ENCODE measurements at regions not wholly inside any gene's neighbourhood (a gene's known extent, or its start where the extent isn't known, plus 50 kb on each side); places are given as distances from the start of the nearest gene placed in this dataset.
"Not testable (repeated sequence)": the region's sequence is repeated elsewhere in the genome, so short reads cannot be mapped to it uniquely, and the experiment has no call there.

DNA sequence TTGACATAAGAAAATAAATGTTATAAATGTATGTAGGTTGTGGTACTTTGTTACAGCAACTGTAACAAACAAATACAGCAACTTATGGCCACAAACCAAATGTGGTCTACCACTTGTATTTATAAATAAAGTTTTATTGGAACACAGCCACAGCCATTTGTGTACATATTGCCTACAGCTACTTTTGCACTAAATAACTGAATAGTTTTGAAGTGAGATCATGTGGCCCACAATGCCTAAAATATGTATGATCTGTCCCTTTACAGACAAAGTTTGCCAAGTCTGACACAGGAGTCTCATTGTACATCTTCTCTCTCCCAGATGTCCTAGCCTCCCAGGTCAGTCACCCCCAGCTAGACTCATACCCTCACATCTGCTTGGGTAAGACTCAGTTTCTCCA, 283.6 kb upstream of the PRDM9 start:
- no peak for DNase-seq

DNA sequence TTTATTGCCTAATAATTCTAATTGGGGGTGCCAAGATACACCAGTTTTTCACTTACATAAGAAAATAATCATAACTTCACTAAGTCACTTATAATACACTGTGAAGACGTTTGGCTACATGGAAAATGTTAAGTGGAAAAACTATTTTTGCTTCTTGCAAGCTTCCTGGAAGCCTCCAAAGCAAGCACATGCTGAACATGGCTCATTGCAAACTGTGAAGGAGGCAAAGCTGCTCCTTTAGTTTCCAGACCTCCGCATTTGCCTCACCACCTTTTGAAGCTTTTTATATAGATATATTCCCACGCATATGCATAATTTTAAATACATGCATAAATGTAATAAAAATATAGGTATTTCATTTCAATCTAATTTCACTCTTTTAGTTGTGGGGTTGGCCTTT, 285.6 kb upstream of the PRDM9 start:
- no peak for DNase-seq

DNA sequence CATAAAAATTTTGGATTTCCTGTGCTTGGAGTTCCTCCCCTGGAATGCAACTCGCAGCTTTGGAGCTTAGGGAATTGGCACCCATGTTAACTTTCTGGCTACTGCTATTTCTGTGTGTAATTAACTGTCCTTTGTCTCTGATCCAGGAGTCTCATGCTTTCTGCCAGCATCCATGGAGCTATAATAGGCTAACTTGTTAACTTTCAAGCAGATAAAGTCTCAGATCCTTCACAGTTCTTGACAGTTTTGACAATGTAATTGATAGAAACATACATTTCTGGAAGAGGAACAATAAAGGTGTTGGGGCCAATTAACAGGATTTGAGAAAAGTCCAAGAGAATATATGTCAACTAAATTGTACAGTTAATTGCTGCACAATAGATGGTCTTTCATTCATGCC, 290.2 kb upstream of the PRDM9 start:
- no peak for DNase-seq

DNA sequence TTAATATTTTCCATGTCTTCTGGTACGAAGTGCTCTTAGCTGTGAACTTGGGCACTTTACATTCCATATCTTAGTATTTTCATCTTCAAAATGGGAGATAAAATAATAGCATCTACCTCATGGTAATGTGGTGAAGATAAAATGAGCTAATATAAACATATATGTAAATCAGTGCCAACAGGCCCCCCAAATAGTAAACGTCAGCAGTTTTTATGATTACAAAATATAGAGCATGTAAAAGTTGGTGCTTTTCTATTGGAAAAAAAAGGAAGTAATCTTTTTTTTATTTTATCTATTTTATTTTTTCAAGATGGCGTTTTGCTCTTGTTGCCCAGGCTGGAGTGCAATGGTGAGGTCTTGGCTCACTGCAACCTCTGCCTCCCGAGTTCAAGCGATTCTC, 291.1 kb upstream of the PRDM9 start:
- DNase-seq: no peak

DNA sequence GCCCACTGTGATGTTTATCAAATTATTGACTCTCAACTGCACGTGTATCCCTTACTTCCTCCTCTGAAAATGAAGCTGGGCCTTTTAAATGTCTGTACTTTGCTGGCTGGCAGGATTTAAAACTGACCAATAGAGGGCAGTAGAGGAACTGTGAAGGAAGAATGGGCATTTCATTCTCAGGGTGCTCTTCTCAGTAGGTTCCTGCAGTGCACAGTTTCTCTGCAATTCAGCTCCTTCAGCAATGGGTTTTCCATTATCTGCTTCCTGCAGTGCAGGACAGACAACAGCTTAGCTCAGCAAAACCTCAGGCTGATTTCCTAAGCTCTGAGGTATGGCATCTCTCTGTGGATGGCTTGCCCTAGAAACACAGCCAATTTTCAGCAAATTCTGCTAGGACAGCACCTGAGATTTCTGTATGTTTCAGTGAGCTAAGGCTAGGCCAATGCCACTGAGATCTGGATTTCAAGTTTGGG, 298.4 kb upstream of the PRDM9 start:
- peak; percentile 33 for DNase-seq

DNA sequence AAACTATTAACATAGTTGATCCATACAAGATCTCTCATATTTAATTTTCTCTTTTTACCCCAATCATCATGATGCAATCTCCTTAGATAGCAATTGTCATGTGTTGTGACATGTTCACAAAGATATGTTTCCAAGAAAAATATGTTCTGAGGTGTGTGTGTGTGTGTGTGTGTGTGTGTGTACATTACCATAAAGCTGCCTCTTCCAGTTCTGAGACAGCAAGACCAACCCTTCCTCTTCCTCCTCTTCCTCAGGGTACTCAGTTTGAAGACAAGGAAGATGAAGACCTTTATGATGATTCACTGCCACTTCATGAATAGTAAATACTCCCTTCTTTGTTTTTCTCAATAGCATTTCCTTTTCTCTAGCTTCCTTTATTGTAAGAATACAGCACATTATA, 303.3 kb upstream of the PRDM9 start:
- no peak for DNase-seq

DNA sequence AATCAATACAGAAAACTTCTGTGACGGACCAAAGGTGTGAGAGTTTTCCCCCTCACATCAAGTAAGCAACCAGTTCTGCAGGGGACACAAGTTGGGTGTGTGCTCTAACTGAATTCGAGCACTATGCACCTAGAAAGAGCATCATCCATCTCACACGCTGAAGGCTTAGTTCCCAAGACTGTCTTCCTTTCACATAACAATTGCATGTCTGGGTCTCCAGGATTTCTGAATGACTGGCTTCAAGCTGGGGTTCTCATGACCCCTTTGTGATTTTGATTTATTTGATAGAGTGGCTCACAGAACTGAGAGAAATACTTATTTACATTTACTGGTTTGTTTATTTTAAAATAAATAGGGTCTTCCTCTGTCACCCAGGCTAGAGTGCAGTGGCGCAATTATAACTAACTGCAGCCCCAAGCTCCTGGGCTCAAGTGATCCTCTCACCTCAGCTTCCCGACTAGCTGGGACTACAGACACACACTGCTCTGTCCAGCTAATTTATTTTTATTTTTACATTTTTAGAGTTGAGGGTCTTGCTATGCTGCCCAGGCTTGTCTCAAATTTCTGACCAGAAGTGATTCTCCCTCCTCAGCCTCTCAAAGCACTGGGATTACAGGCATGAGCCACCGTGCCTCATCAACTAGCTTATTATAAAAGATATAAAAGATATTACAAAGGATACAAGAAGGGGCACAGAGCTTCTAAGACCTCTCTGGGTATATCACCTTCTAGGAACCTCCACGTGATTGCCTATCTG, 316.7 kb upstream of the CDH12 start:
- DNase-seq: no peak

DNA sequence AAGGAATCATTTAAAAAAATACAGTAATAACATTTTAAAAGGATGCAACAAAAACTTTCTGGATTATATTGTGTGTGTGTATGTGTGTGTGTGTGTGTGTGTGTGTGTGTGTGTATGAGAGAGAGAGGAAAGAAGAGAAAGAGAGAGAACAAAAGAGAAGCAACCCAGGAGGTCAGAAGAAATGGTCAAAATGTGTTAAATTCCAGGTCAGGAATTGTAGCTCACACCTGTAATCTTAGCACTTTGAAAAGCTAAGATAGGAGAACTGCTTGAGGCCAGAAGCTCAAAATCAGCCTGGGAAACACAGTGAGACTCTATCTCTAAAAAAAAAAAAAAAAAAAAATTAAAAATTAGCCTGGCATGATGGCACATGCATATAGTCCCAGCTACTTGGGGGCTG, 311.8 kb upstream of the CDH12 start:
- no peak for DNase-seq

DNA sequence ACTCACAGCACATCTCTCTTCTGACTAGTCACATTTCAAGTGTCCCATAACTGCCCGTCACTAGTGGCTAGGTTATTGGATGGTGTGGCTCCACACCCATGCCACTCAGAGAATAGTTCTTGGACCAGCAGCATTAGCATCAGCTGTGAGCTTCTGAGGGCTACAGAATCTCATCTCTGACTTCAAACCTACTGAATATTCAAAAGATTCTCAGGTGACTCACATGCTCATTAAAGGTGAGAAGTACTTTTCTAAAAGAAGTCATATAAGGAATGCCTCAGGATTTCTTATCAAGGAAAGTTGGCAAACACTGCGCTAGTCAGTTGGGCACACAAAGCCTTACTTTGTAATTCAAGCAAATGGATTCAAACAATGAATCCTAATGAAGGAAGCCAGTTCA, 305.0 kb upstream of the CDH12 start:
- DNase-seq: no peak

DNA sequence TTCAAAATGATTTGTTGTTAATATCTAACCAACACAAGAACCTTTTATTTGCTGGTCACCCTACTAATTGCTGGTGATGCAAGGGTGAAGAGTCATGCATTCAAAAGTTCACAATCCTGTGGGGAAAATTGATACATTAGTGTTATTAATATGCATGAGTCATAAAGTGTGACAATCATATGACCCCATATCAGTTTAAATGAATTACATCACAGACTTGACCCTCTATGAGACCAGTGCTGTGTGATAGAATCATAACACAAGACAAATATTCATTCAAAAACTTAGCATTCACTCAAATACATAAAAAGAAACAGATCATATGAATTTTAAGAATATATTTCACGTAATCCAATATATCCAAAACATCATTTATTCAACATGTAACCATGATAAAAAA, 304.6 kb upstream of the CDH12 start:
- no peak for DNase-seq

DNA sequence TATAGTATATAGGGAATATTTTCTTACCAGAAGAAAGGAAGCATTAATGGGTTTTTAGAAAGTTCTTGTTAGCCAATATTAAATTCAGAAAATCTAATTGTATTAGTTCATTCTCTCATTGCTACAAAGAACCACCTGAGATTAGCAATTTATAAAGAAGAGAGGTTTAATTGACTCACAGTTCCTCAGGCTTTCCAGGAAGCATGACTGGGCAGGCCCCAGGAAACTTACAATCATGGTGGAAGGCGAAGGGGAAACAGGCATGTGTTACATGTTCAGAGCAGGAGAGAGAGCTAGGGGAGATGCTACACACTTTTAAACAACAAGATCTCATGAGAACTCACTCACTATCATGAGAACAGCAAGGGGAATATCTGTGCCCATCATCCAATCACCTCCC, 304.0 kb upstream of the CDH12 start:
- no peak for DNase-seq

DNA sequence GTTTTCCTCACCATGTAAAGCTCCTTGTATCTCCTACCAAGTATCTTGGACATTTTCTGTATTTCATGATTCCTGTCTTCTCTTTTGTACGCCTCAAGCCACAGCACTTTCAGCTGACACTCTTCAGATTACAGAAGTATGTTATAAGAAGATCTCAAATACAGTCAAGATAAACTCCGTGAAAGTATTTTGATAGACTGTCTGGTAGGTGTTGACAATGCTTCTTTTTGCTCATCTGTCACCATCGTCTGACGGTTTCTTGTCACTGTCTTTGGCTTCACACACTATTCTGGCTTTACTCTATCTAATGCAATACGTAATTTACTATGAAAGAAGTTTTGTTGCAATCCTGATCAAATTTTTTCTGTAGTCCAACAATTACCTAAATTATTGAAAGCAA, 294.5 kb upstream of the CDH12 start:
- DNase-seq: no peak

DNA sequence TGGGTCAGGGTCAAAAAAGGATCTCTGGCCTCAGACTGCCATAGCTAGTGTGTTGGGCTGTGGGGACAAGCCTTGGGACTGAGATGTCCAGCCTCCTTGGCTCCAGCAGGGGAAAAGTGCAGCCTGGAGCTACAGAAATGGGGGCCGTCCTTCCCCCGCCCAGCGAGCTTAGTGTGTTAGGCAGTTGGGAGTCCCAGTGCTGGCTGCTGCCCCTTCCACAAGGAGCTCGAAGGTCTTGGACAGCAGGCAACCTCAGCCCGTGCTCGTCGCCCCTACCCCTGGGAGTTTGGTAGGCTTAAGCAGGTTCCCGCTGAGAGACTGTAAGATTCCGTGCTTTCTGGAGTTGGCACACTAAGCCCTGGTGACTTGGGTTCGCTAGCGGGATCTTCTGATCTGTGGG, 293.0 kb upstream of the CDH12 start:
- no peak for DNase-seq

DNA sequence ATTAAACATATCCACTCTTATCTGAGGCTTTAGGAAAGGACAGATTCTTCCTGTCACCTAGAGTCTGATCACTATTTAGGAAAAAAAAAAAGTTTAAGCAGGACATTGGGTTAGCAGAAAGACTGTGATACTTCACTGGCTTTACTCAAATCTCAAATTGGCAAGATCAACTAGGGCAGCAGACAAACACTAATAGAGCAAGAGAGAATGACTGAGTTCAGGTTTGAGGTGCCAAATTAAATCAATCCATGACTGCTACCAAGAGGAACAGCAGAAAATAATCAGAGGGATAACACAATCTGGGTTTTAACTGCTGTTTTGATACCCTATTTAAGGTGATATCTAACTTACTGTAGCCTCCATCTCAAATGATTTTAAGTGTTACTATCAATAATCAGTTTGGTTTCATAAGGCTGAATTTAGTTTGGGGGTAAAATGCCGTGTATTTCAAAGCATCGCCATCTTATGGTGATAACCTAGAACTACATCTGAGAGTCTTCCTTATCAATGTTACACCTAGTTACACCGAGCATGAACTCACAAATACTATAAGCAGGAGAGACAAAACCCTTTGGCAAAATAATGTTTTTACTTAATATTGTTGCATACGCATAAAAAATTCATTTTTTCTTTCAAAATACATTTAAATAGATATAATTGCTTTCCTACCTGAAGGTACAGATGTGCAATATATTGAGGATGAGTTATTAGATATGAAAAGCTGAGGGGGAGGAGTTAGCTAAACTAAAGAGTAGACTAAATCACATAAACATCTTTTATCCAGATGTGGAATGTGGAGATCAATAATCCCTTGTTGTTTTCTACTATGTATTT, 286.4 kb upstream of the CDH12 start:
- DNase-seq: peak; percentile 29

DNA sequence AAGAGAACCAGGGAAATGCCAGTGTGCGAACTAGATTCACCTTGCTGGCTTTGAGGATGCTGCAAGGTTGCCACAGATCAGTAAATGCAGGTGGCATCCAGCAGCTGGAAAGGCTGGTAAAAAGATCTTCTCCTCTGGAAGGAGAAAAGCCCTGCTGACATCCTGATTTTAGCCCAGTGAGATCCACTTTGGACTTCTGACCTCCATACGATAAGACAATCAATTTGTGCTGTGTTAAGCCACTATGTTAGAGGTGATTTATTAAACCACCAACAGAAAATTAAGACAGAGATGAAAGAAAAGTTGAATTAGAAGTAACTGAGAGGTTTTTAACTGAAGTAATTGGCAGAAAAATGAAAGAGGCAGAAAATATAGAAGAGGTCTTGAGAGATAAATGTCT, 283.8 kb upstream of the CDH12 start:
- DNase-seq: no peak

DNA sequence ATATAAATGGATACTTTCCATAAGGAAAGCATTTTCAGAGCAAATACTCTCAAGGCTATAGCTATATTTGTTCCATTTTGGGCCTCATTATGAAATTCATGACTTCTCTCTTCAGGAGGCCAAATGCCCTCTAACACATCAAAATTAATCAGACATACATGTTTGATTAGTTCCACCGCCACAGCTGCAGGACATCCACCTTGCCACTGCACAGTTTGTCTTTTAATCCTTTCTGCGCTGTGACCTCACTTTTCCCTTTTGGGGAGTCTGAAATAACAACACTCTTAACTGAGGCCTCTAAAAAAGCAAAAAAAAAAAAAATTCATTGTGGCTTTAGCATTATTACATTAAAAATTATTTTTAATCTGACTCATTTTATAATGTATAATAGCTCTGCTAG, 279.1 kb upstream of the CDH12 start:
- no peak for DNase-seq

DNA sequence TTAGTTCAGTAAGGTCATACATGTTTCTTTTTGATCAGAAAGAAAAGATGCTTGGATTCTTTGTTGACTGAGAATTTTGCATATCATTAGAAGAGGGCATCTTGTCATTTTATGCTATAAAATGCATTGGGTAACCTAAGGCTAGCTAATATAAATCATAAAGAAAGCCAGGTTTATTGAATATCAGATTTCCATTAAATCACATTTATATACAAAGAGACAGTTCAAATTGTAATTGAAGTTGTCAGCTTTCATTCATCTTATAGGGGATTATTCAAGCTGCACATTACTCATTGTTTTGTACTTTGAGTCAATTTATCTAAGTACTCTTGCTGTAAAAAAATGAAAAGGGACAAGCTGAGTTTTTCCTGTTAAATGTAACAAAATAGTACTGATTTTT, 259.1 kb upstream of the CDH12 start:
- no peak for DNase-seq

DNA sequence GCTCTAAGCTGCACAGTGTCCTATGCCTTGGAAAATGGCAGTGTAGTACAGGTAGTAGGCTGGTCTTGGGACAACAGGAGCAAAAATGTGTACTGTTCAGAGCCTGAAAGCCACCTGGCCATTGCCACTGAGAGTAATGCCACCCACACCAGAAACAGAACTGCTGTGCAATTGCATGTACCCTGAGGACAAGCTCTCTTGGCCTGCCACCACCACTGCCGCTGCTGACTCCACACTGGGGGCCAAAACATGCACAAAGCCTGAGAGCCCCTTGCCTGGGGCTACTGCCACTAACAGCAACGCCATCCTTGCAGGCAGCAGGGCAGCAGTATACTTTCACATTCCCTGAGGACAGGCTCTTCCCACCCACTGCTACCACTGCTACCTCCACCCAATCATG, 251.9 kb upstream of the CDH12 start:
- no peak for DNase-seq

DNA sequence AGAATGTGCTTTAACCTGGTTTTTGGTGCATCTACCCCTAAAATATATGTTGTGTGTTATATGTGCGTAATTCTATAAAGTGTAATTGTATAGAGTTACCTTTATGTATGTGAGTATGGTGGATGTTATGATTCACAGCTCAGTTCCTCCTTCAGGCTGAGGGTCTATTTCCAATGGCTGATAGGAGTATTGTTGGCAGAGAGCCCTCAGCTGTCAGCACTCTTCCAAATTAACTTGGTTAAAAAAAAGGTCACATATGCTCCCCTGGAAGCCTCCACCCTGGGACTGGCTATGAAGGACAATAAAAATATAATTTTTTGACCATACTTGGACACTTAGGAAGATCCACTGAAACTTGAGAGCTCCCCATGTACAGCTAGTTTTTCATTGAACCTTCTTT, 250.4 kb upstream of the CDH12 start:
- DNase-seq: no peak

DNA sequence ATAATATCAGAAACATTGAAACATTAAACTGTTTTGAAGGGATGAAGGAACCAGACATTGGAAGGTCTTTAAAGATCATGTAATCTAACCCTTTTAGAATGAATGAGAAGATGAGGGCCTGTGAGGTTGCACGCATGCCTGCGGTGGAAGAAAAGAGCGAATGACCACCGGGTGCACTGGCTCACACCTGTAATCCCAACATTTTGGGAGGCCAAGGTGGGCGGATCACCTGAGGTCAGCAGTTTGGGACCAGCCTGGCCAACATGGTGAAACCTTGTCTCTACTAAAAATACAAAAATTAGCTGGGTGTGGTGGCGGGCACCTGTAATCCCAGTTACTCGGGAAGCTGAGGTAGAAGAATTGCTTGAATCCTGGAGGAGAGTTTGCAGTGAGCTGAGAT, 242.3 kb upstream of the CDH12 start:
- DNase-seq: not testable (repeated sequence)

DNA sequence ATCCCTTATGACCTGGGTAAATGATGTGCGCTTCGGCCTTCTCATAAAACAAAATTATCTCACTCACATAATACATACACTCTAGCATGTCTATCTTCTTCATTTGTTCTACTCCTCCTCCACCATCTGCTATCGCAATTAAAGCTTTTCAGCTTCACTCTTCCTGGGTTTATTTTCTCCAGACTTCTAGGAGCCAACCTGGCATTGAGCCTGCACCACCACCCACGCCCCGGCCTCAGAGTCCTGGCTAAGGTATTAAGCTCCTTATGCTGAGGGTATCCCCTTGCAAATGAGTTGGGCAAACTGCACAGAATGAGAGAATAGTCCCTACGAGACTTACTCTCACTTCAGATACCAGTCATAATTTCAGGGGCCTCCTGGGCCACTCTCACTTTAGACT, 236.1 kb upstream of the CDH12 start:
- no peak for DNase-seq

DNA sequence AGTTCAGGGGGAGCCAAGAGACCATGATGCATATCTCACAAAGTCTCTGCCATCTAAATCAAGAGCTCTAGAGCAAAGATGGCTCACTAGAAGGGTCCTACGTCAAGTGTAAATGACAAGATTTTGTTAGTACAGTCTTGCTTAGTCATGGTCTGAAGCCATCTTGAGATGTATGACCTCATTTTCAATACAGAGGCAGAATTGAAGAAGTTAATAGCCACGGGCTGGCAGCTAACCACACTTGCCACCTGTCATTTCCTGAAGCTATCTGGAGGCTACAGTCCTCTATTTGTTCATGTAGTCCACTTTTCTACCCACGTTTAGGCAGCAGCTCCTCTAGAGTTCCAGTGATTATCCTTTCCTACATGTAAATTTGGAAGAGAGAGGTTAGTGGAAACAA, 231.7 kb upstream of the CDH12 start:
- DNase-seq: no peak

DNA sequence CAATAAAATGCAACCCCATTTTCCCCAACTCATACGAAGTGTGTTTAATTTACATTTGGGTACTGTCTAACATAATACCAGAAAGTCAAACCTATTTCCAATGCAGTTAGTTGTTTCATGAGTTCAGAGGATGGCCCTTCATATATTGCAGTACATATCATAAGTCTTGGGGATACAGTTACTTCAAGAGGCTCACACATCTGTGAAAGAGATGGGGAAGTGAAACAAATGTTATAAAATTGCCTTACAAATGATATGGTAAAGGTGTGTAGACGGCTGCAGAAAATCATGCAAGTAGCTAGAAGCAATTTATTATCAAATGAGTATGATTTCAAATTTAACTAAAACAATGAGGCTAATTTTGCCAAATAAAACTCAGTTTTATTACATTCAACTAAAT, 219.0 kb upstream of the CDH12 start:
- no peak for DNase-seq

DNA sequence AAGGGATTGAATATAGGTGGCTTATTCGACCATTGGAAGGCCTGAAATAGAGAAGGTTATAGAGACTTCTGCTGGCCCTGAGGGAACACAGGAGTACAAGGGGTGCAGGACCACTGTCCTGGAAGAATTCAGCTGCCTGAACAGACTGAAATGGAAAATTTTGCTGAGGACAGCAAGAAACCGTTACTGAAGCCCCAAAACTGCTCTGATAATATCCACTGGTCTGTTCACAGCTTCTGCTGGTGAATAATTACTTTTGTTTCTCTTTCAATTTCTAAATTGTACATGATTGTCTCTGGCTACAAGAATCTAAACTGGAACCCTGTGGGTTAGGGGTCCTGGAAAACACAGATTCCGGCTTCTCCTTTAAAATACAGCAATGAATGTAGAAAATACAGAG, 218.5 kb upstream of the CDH12 start:
- DNase-seq: no peak

DNA sequence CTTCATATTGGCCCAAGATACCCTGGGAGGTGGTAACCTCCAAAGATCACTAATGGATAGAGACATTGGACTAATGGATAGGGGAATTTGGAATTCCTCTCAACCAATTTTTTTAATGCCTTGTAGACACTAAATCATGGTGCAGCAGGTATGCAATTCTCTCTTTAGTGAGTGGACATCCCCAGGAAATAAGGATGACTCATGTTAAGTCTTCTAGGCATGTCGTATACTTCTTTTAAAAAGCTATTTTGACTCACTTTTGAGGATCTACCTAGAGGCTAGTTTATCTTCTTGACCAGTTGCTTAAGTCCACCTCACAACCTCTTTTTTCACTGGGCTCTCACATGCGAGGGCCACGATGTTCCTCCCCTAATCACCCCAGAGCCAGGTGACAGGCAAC, 211.6 kb upstream of the CDH12 start:
- DNase-seq: no peak

All from NCI-H526 treated with DMSO at 0.1 percent for 48 hours (cell line).